Stomach (tissue), 4 donors: ENCODE measurements at regions not wholly inside any gene's neighbourhood (a gene's known extent, or its start where the extent isn't known, plus 50 kb on each side); places are given as distances from the start of the nearest gene placed in this dataset.

Source experiments
- CTCF ChIP-seq, 7 experiments: fragments of 450-650 bp in 4 of 7; fragments of 200-600 bp in 3 of 7; sonication (generic) in 3 of 7; IDR thresholded peaks; one replicate each; pipeline ENCODE4 v1.5.1; 2016 to 2019; ENCODE audit warnings: antibody characterized with exemption in 7 of 7, control low read depth in 2 of 7, mild to moderate bottlenecking in 1 of 7
- EP300 ChIP-seq: sonication (generic); formaldehyde crosslinking; IDR thresholded peaks from one replicate; pipeline ENCODE4 v1.6.1; 2017; ENCODE audit warnings: antibody characterized with exemption
- POLR2A ChIP-seq, 4 donors: fragments of 450-650 bp; IDR thresholded peaks; one replicate each; pipeline ENCODE4 v1.6.1; 2016; ENCODE audit warnings: antibody characterized with exemption in 4 of 4, control low read depth in 2 of 4, mild to moderate bottlenecking in 1 of 4, moderate library complexity in 1 of 4
- POLR2AphosphoS5 ChIP-seq, 3 donors: sonication (generic); formaldehyde crosslinking; IDR thresholded peaks; one replicate each; pipeline ENCODE4 v1.6.1; 2016; ENCODE audit warnings: antibody characterized with exemption in 3 of 3

GRCh38 chr14:26017270-26017669, 580.6 kb downstream of the NOVA1 start:
- TF ChIP-seq CTCF (IDR thresholded peaks at IDR 0.05) (no peak), EP300 (no peak), POLR2A (IDR thresholded peaks at IDR 0.05) (no peak), POLR2AphosphoS5 (IDR thresholded peaks at IDR 0.05) (no peak)
